ENCODE measurements at regions not wholly inside any gene's neighbourhood (a gene's known extent, or its start where the extent isn't known, plus 50 kb on each side); places are given as distances from the start of the nearest gene placed in this dataset.

DNA sequence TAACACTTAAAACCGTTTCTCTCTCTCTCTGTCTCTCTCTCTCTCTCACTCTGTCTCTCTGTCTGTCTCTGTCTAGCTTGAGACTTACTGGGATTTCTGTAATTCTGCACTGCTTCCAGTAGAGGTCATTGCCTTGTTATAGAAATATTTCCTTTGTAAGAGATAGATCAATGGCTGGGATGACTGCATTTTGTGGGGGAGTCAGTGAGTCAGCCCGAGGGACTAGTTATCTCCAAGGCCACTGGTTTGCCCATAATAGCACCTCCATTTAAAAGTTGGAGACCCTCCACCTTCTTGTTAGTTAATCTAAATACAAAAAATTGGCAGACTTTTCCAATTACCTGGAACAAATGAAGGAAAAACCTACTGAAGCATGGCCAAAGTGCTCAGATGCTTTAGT, 547.2 kb downstream of the LRRC70 start:
- Histone ChIP-seq H3K4me3 (no peak overlapping the region), H3K9me3 (no peaks in the 10 kb centered on the region), H3K36me3 (no peaks in the 10 kb centered on the region), H3K27me3 (no peaks in the 10 kb centered on the region), H3K27ac (no peak overlapping the region), H3K4me1 (no peaks in the 10 kb centered on the region)
- intact Hi-C loops (cut with DNase I; ENCODE audit: low total_unique reads), result no loop called here
- TF ChIP-seq, protein P1, sequence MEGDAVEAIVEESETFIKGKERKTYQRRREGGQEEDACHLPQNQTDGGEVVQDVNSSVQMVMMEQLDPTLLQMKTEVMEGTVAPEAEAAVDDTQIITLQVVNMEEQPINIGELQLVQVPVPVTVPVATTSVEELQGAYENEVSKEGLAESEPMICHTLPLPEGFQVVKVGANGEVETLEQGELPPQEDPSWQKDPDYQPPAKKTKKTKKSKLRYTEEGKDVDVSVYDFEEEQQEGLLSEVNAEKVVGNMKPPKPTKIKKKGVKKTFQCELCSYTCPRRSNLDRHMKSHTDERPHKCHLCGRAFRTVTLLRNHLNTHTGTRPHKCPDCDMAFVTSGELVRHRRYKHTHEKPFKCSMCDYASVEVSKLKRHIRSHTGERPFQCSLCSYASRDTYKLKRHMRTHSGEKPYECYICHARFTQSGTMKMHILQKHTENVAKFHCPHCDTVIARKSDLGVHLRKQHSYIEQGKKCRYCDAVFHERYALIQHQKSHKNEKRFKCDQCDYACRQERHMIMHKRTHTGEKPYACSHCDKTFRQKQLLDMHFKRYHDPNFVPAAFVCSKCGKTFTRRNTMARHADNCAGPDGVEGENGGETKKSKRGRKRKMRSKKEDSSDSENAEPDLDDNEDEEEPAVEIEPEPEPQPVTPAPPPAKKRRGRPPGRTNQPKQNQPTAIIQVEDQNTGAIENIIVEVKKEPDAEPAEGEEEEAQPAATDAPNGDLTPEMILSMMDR (IDR thresholded peaks at IDR 0.05), result peak; percentile 17 to 34
- DNase-seq, result no peak

DNA sequence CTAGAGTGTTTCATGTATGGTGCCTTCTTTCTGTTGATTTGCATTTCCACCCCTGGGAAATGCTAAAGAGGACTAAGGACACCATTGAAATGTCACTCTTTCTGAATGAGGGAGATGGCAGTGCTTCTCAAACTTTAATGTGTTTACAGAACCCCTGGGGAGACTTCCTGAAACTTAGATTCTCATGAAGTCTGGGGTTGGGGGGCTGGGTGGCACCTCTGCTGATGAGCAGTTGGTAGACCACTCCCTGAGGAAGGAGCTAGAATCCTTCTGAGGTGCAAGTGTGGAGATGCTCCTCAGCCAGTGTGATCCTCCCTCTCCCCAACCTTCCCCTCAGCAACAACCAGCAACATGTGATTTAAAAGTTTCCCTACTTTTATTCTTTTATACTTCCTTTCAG, 546.8 kb downstream of the LRRC70 start:
- no peaks in the 10 kb centered on the region for H3K27me3 ChIP-seq
- H3K4me1 ChIP-seq, result no peaks in the 10 kb centered on the region
- TF ChIP-seq, protein P1 (IDR thresholded peaks at IDR 0.05), result no peak
- H3K27ac ChIP-seq, result no peak overlapping the region
- DNase-seq, result no peak
- H3K9me3 ChIP-seq, result no peaks in the 10 kb centered on the region
- H3K4me3 ChIP-seq, result no peak overlapping the region
- intact Hi-C loops (cut with DNase I; ENCODE audit: low total_unique reads), result no loop called here
- no peaks in the 10 kb centered on the region for H3K36me3 ChIP-seq

DNA sequence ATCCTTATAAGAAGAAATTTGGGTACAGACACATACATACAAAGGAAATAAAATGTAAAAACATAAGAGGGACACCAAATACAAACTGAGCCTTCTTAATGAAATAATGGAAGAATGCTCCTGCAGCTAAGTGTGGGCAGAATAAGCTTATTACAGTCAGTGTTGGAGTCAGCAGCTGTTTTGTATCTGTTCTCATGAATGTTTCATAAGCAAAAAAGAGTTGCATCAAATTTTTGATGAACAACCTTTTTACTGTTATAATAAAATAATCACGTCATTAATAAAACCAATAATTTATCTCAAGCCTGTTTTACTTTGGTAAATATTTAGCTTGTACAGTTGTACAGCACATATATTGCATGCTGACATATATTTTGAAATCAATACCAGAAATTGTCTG, 545.6 kb downstream of the LRRC70 start:
- Histone ChIP-seq H3K27me3 (no peaks in the 10 kb centered on the region), H3K4me3 (no peak overlapping the region), H3K27ac (no peak overlapping the region), H3K4me1 (no peaks in the 10 kb centered on the region), H3K36me3 (no peaks in the 10 kb centered on the region), H3K9me3 (no peaks in the 10 kb centered on the region)
- TF ChIP-seq, protein P1 (IDR thresholded peaks at IDR 0.05), result no peak
- intact Hi-C loops (cut with DNase I; ENCODE audit: low total_unique reads), result no loop called here
- DNase-seq, result no peak

DNA sequence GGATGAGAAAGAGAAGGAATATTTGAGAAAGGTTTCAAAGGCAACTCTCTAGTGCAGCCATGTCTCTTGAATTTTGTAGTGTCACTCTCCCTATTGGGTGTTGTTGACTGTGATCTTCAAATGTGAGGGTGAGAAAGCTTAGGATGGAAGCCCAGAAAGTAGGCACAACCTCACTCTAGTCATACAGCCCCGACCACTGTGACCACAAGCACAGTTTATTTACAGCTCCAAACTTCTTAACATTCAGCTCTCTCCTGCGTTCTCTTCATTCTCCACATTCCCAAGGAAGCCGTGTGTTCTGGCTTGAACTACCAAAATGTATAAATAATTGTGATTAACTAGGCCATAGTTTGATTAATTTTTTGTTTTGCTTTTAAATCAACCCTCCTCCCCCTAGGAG, 542.9 kb downstream of the LRRC70 start:
- Histone ChIP-seq H3K9me3 (no peaks in the 10 kb centered on the region), H3K36me3 (no peaks in the 10 kb centered on the region), H3K4me1 (no peaks in the 10 kb centered on the region), H3K4me3 (no peak overlapping the region), H3K27ac (no peak overlapping the region), H3K27me3 (no peaks in the 10 kb centered on the region)
- no peak for DNase-seq
- intact Hi-C loops (cut with DNase I; ENCODE audit: low total_unique reads), result no loop called here
- TF ChIP-seq, protein P1 (IDR thresholded peaks at IDR 0.05), result no peak

DNA sequence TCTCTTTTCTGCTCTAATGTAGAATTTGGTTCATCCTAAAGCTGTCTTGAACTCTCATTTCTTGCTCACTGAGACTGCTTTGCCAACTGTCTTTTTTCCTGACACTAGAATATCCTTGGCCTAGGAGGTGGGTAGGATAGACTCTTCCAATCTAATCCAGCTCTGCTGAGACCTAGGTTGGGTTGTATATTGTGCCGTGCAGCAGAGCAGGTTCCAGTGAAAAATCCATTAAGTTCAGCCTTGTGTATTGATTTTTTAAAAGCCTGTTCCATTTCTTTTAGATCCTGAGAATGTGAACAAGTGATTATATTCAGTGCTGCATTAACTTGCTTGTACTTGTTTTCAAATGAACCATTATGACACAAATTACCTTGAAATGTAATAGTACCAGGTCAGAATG, 539.6 kb downstream of the LRRC70 start:
- no peaks in the 10 kb centered on the region for H3K27me3 ChIP-seq
- no peaks in the 10 kb centered on the region for H3K4me1 ChIP-seq
- TF ChIP-seq, protein P1 (IDR thresholded peaks at IDR 0.05), result no peak
- DNase-seq, result no peak
- no peaks in the 10 kb centered on the region for H3K9me3 ChIP-seq
- no peaks in the 10 kb centered on the region for H3K36me3 ChIP-seq
- H3K4me3 ChIP-seq, result no peak overlapping the region
- H3K27ac ChIP-seq, result no peak overlapping the region
- intact Hi-C loops (cut with DNase I; ENCODE audit: low total_unique reads), result no loop called here

DNA sequence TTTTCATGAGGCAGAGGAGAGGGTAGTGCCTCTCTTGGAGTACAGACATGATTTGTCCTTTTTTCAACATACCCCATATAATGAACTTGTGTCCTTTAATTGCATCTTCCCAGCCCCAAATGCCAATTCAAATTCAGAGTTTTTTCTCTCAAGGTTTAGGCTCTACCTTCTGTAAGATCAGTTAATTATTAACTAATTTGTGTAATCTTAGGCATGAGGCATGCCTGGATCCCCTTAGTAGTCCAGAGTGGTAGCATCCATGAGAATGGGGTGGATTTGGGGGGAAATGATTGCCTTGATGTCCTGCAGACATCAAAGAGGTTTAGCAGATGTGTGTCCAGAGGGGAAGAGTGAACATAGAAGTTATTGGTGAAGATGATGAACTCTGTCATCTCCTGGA, 533.3 kb downstream of the LRRC70 start:
- intact Hi-C loops (cut with DNase I; ENCODE audit: low total_unique reads), result no loop called here

More for the DNA sequence above, 533.3 kb downstream of the LRRC70 start:
- DNase-seq, result no peak
- Histone ChIP-seq H3K27ac (no peak overlapping the region), H3K36me3 (no peaks in the 10 kb centered on the region), H3K27me3 (no peaks in the 10 kb centered on the region), H3K4me3 (no peak overlapping the region), H3K9me3 (no peaks in the 10 kb centered on the region), H3K4me1 (no peaks in the 10 kb centered on the region)
- TF ChIP-seq, protein P1 (IDR thresholded peaks at IDR 0.05), result no peak

Data from tibial artery (tissue), 4 donors.